A673 (cell line): ENCODE measurements at regions not wholly inside any gene's neighbourhood (a gene's known extent, or its start where the extent isn't known, plus 50 kb on each side); places are given as distances from the start of the nearest gene placed in this dataset.

Experiments
- BruUV-seq: library from RNA; stranded (reverse); fragments of 400-500 nt; replicated peaks from 2 replicates; lab custom pipeline; 2021; lab: Mats Ljungman, UMichigan
- CTCF ChIA-PET: fragments of 300-600 bp; sonication (Branson Sonifier 250); formaldehyde crosslinking; loops from one replicate; lab custom pipeline; 2022; ENCODE audit warnings: antibody characterized with exemption; lab: Charles Lee
- POLR2A ChIA-PET: fragments of 300-600 bp; sonication (Branson Sonifier 250); formaldehyde crosslinking; loops from one replicate; lab custom pipeline; 2022; ENCODE audit warnings: antibody characterized with exemption; ENCODE audit not compliant: low non-redundant PET; lab: Charles Lee
- DNase-seq: peaks from one replicate; pipeline ENCODE4 v3.0.0-alpha.2; 2015; ENCODE audit warnings: low spot score
- H3K27ac ChIP-seq: fragments of 200-600 bp; sonication (generic); 2 replicates; pipeline ENCODE4 v1.5.1; 2016; ENCODE audit warnings: mixed run types, low read depth, mild to moderate bottlenecking, mixed read lengths, antibody characterized with exemption, low read length; ENCODE audit not compliant: poor library complexity, severe bottlenecking
- H3K27me3 ChIP-seq: fragments of 200-600 bp; sonication (generic); replicated peaks from 2 replicates; pipeline ENCODE4 v1.6.1; 2017; ENCODE audit warnings: mixed run types, low read depth, mild to moderate bottlenecking, mixed read lengths, antibody characterized with exemption, low read length; ENCODE audit not compliant: insufficient read depth, poor library complexity
- H3K36me3 ChIP-seq: fragments of 200-600 bp; sonication (generic); 2 replicates; pipeline ENCODE4 v1.6.1; 2016; ENCODE audit warnings: mixed run types, mild to moderate bottlenecking, mixed read lengths, antibody characterized with exemption, low read length; ENCODE audit not compliant: insufficient read depth, poor library complexity, severe bottlenecking
- H3K4me1 ChIP-seq: fragments of 200-600 bp; sonication (generic); 2 replicates; pipeline ENCODE4 v1.6.1; 2017; ENCODE audit warnings: mixed run types, mild to moderate bottlenecking, mixed read lengths, antibody characterized with exemption, low read length; ENCODE audit not compliant: insufficient read depth, poor library complexity, severe bottlenecking
- H3K4me3 ChIP-seq: fragments of 200-600 bp; sonication (generic); 2 replicates; pipeline ENCODE4 v1.5.1; 2016; ENCODE audit warnings: low read depth, mixed run types, mild to moderate bottlenecking, mixed read lengths, low read length; ENCODE audit not compliant: poor library complexity, severe bottlenecking
- H3K9me3 ChIP-seq: fragments of 200-600 bp; sonication (generic); 2 replicates; pipeline ENCODE4 v1.6.1; 2016; ENCODE audit warnings: mixed run types, low read depth, mild to moderate bottlenecking, mixed read lengths, antibody characterized with exemption, low read length; ENCODE audit not compliant: poor library complexity, severe bottlenecking
- CTCF ChIP-seq: fragments of 300-800, 200-600 bp; sonication (generic); conservative IDR thresholded peaks from 2 replicates; pipeline ENCODE4 v1.5.1; 2017; ENCODE audit warnings: low read depth, mild to moderate bottlenecking, antibody characterized with exemption, low read length, moderate library complexity, mixed read lengths
- EZH2 ChIP-seq: fragments of 200-600 bp; sonication (generic); IDR thresholded peaks from 2 replicates; pipeline ENCODE4 v1.6.1; 2017; ENCODE audit warnings: borderline replicate concordance, low read depth, mild to moderate bottlenecking, mixed read lengths, antibody characterized with exemption, low read length; ENCODE audit not compliant: poor library complexity, severe bottlenecking
- intact Hi-C: fragments of 100-400 bp; cut with micrococcal nuclease; formaldehyde crosslinking; loops from one replicate; pipeline ENCODE4 v1.10.0; 2022; ENCODE audit not compliant: unreplicated experiment

GRCh38 chr15:93174836-93175235 is 85.8 kb upstream of the RGMA start:
- BruUV-seq, result no TSS peak
- intact Hi-C loops, result no loop called here
- no peaks in the 10 kb centered on the region for H3K36me3 ChIP-seq
- no peak for DNase-seq
- ChIA-PET POLR2A (no interaction called here), CTCF (no interaction called here)
- TF ChIP-seq CTCF (no peak), EZH2 (no peak)
- H3K27ac ChIP-seq, result no peak overlapping the region
- H3K27me3 ChIP-seq, result no peaks in the 10 kb centered on the region
- H3K4me3 ChIP-seq, result no peak overlapping the region
- H3K4me1 ChIP-seq, result no peaks in the 10 kb centered on the region
- H3K9me3 ChIP-seq, result no peaks in the 10 kb centered on the region

GRCh38 chr15:93173369-93173768 is 84.4 kb upstream of the RGMA start:
- no peaks in the 10 kb centered on the region for H3K9me3 ChIP-seq
- DNase-seq, result no peak
- H3K27me3 ChIP-seq, result peaks cover 8% of the 10 kb centered on the region
- no peak for TF ChIP-seq CTCF
- TF ChIP-seq EZH2, result no peak
- POLR2A ChIA-PET, result no interaction called here
- H3K4me1 ChIP-seq, result no peaks in the 10 kb centered on the region
- H3K27ac ChIP-seq, result no peak overlapping the region
- no TSS peak for BruUV-seq
- H3K36me3 ChIP-seq, result no peaks in the 10 kb centered on the region
- CTCF ChIA-PET, result no interaction called here
- no peak overlapping the region for H3K4me3 ChIP-seq
- intact Hi-C loops, result no loop called here

- intact Hi-C loops, result no loop called here
- peaks cover 8% of the 10 kb centered on the region for H3K27me3 ChIP-seq
- no TSS peak for BruUV-seq
- CTCF ChIA-PET, result no interaction called here
- no peak overlapping the region for H3K4me3 ChIP-seq
- no peaks in the 10 kb centered on the region for H3K36me3 ChIP-seq
- no peak overlapping the region for H3K27ac ChIP-seq
- TF ChIP-seq EZH2 (no peak), CTCF (no peak)
- no peaks in the 10 kb centered on the region for H3K4me1 ChIP-seq
- POLR2A ChIA-PET, result no interaction called here
- no peak for DNase-seq
- no peaks in the 10 kb centered on the region for H3K9me3 ChIP-seq
Observed at GRCh38 chr15:93171476-93171875, 82.5 kb upstream of the RGMA start.
